ENCODE measurements at regions not wholly inside any gene's neighbourhood (a gene's known extent, or its start where the extent isn't known, plus 50 kb on each side); places are given as distances from the start of the nearest gene placed in this dataset.

DNA sequence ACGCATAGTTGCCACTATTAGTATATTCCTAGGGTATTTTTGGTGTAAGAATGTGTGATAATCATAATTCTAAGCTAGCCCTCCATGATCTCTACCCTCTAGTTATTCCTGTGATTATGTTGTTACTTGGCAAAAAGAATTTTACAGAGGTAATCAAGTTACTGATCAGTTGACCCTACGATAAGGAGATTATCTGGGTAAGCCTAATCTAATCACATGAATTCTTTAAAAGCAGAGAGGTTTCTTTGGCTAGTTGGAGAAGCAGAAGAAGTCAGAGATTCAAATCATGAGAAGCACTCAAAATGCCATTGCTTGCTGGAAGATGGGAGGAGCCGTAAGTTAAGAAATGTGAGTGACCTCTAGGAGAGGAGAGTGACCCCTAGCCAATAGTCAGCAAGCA is 72.7 kb downstream of the RPE65 start:
- TF ChIP-seq, protein P1, sequence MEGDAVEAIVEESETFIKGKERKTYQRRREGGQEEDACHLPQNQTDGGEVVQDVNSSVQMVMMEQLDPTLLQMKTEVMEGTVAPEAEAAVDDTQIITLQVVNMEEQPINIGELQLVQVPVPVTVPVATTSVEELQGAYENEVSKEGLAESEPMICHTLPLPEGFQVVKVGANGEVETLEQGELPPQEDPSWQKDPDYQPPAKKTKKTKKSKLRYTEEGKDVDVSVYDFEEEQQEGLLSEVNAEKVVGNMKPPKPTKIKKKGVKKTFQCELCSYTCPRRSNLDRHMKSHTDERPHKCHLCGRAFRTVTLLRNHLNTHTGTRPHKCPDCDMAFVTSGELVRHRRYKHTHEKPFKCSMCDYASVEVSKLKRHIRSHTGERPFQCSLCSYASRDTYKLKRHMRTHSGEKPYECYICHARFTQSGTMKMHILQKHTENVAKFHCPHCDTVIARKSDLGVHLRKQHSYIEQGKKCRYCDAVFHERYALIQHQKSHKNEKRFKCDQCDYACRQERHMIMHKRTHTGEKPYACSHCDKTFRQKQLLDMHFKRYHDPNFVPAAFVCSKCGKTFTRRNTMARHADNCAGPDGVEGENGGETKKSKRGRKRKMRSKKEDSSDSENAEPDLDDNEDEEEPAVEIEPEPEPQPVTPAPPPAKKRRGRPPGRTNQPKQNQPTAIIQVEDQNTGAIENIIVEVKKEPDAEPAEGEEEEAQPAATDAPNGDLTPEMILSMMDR (IDR thresholded peaks at IDR 0.05): no peak
- TF ChIP-seq POLR2AphosphoS5 (IDR thresholded peaks at IDR 0.05): no peak
- TF ChIP-seq POLR2A (IDR thresholded peaks at IDR 0.05): no peak

Data from sigmoid colon (tissue), 4 donors.